Adrenal gland (tissue), 9 donors: ENCODE measurements at regions not wholly inside any gene's neighbourhood (a gene's known extent, or its start where the extent isn't known, plus 50 kb on each side); places are given as distances from the start of the nearest gene placed in this dataset.

Experiments used
- DNase-seq, 7 donors: peaks; one replicate each; pipeline ENCODE4 v3.0.0-alpha.2; 2019 to 2020
- H3K27ac ChIP-seq, 5 donors: fragments of 200-600 bp; sonication (generic) in 4 of 5; 1 replicate in 3 of 5; 2 replicates in 2 of 5; pipeline versions ENCODE4 v1.5.1 to v1.8.0; 2016 to 2020; ENCODE audit warnings: mild to moderate bottlenecking in 1 of 5
- H3K27me3 ChIP-seq: fragments of 200-600 bp; 2 replicates; pipeline ENCODE4 v1.8.0; 2021
- H3K36me3 ChIP-seq, 2 donors: fragments of 200-600 bp; replicated peaks in 1 of 2; 1 replicate in 1 of 2; 2 replicates in 1 of 2; pipeline versions ENCODE4 v1.5.1 to v1.8.0; 2018 to 2022
- H3K4me1 ChIP-seq, 2 donors: fragments of 200-600 bp; replicated peaks in 1 of 2; 1 replicate in 1 of 2; 2 replicates in 1 of 2; pipeline versions ENCODE4 v1.5.1 to v1.8.0; 2018 to 2021
- H3K4me3 ChIP-seq, 4 donors: fragments of 200-600 bp; sonication (generic) in 3 of 4; one replicate each; pipeline ENCODE4 v1.5.1; 2016 to 2018
- H3K9me3 ChIP-seq, 3 donors: fragments of 200-600 bp; sonication (generic) in 1 of 3; replicated peaks in 1 of 3; 1 replicate in 2 of 3; 2 replicates in 1 of 3; pipeline versions ENCODE4 v1.5.1 to v1.8.0; 2016 to 2021
- POLR2A ChIP-seq, 2 donors: fragments of 450-650 bp; IDR thresholded peaks; one replicate each; pipeline ENCODE4 v1.6.1; 2017; ENCODE audit warnings: antibody characterized with exemption in 2 of 2, mild to moderate bottlenecking in 2 of 2, moderate library complexity in 1 of 2
- WGBS, 4 donors: extraction: QIAGEN DNeasy Blood & Tissue Kit in 2 of 4; methylation state at CpG; one replicate each; pipeline versions ENCODE4 v1.1.5 to v1.1.7; 2013 to 2017; 5-methylcytosine and 5-hydroxymethylcytosine counted together
- intact Hi-C, 2 donors: fragments of 100-400 bp; cut with DNase I; formaldehyde crosslinking; loops; one replicate each; pipeline versions ENCODE4 v1.14.1 to v1.15.0; 2022 to 2023
- TF ChIP-seq, protein P1 (sequence below), 6 experiments: fragments of 450-650 bp in 4 of 6; fragments of 200-600 bp in 2 of 6; sonication (generic) in 1 of 6; IDR thresholded peaks; 1 replicate in 5 of 6; 2 replicates in 1 of 6; pipeline versions ENCODE4 v1.5.1 to v1.8.0; 2016 to 2021; ENCODE audit warnings: antibody characterized with exemption in 6 of 6, mild to moderate bottlenecking in 2 of 6, moderate library complexity in 1 of 6
- donor health status: healthy with polysubstance abuse.
- donor health status: Bipolar disorder and iron deficiency.
- donor health status: DM: yes; HTN: yes; CAD: no.
- donor health status: DM: no; HTN: no; CAD: no.
- donor health status: DM: no; HTN: no; CAD: no.

DNA sequence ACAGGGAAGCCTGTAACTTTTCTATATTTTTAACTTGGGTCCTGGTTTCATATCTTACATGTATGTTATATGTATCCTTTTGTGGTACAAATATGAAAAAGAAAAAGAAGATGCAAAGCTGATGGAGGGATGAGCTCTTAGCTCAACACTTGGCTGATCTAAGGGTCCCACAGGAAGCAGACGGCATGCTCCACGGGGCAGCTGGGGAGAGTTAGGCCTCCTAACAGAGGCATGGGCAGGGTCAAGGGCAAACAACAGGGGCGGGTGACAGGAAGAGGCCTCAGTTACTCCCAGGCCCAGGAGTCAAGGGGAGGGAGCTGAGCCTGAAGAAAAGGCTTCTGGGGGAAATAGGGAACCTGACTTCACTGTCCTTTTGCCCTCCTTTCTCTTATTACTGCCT, 287.2 kb downstream of the ZSWIM6 start:
- Histone ChIP-seq H3K27ac (no peak overlapping the region), H3K36me3 (no peaks in the 10 kb centered on the region), H3K9me3 (no peaks in the 10 kb centered on the region), H3K27me3 (no peaks in the 10 kb centered on the region), H3K4me1 (peaks cover 0 to 8% of the 10 kb centered on the region in 2 donors), H3K4me3 (no peak overlapping the region)
- intact Hi-C loops = no loop called here
- TF ChIP-seq, protein P1, sequence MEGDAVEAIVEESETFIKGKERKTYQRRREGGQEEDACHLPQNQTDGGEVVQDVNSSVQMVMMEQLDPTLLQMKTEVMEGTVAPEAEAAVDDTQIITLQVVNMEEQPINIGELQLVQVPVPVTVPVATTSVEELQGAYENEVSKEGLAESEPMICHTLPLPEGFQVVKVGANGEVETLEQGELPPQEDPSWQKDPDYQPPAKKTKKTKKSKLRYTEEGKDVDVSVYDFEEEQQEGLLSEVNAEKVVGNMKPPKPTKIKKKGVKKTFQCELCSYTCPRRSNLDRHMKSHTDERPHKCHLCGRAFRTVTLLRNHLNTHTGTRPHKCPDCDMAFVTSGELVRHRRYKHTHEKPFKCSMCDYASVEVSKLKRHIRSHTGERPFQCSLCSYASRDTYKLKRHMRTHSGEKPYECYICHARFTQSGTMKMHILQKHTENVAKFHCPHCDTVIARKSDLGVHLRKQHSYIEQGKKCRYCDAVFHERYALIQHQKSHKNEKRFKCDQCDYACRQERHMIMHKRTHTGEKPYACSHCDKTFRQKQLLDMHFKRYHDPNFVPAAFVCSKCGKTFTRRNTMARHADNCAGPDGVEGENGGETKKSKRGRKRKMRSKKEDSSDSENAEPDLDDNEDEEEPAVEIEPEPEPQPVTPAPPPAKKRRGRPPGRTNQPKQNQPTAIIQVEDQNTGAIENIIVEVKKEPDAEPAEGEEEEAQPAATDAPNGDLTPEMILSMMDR (IDR thresholded peaks at IDR 0.05) = no peak
- TF ChIP-seq POLR2A (IDR thresholded peaks at IDR 0.05) = no peak
- WGBS, 4 donors = 61 to 88% (median 81%) methylated on average over 3 of the region's 3 CpGs
- no peak for DNase-seq

DNA sequence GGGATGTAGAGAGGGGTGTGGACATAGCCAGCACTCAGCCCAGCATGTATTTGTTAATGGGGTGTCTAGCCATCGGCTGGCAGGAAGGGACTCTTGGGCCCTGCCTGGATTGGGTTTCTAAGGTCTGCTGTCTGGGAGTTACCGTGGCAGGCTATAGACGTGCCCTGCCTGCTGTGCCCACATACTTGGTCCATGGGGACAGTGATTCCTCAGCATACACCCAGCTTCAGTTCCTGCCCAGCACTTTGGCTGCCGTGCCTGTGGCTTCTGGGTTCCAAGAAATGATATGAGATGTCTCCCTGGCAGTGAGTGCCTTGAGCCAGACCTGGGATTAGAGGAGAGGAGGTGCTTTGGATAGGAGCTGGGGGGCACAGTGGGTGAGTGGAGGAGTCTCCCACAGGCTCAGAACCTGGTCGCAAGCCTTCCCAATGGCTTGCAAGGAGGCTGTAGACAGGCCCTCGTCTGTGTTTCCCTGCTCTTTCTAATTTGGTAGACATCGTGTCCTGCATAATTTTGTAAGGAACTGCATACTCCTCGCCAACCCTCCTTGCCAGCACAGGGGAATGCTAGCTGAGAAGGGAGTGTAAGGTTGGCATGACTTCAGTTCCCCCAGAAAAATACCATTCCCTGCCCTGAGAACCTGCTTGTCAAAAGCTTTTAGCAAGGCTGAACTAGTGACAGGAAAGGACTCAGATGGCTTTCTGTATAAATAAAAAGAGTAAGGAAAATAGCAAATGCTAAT, 287.9 kb downstream of the ZSWIM6 start:
- H3K36me3 ChIP-seq = no peaks in the 10 kb centered on the region
- intact Hi-C loops = no loop called here
- no peaks in the 10 kb centered on the region for H3K27me3 ChIP-seq
- H3K4me1 ChIP-seq = peaks cover 3 to 12% of the 10 kb centered on the region in 2 donors
- WGBS, 4 donors = 89 to 94% (median 92%) methylated on average over 7 to 8 of the region's 8 CpGs
- no peak for TF ChIP-seq POLR2A (IDR thresholded peaks at IDR 0.05)
- TF ChIP-seq, protein P1 (IDR thresholded peaks at IDR 0.05) = no peak
- no peak overlapping the region for H3K4me3 ChIP-seq
- DNase-seq = no peak
- H3K9me3 ChIP-seq = no peaks in the 10 kb centered on the region
- H3K27ac ChIP-seq = peak overlapping the region in 1 of 5 donors; percentile 30

DNA sequence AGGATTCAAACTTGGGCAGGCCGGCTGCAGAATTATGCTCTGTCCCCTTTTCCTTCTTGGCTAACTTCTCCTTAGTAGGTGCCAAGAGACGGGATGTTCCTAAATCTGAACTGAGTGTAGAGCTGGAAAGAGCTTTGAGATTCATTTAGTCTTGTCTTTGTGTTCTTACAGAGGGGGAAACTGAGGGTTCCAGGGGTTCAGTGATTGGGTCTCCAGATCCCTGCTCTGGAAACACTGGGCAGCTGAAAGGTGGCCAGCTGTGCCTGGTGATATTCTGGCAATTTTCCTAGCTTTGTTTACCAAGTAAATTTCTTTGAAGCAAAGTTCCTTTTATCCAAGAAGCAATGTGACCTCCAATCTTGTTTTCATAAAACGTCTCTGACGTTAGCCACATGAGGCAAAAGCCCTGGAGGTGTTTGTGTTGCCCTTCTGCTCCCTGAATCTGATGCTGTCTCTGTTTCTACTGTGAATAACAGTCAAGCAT, 288.7 kb downstream of the ZSWIM6 start:
- peak in 1 of 7 donors; percentile 12 for DNase-seq
- intact Hi-C loops = no loop called here
- H3K27ac ChIP-seq = peak overlapping the region in 2 of 5 donors; percentile 29 to 30

DNA sequence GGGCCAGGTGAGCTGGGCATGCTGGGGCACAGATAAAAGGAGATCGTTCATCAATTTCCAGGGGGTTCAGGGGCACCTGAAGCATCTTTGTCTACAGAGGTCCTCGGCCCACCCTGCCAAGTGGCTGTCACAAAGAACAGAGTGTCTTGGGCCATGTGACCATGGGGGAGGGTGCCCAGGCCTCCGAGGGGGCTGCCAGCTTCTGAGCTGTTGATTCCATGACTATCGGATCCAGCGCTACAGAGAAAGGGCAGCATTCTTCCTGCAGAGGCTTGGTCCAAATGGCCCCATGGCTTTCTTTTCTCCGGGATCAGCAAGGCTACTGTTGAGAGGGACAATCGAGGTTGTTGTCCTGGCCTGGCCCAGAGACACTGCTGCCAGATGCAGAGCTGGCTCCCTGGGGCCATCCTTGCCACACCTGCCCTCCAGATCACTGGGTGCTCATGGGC, 289.2 kb downstream of the ZSWIM6 start:
- no peak for DNase-seq
- H3K27ac ChIP-seq = peak overlapping the region in 2 of 5 donors; percentile 29 to 30

More for the DNA sequence above, 288.7 kb downstream of the ZSWIM6 start:
- 38 to 51% (median 46%) methylated on average over 4 of the region's 4 CpGs for WGBS, 4 donors
- Histone ChIP-seq H3K36me3 (no peaks in the 10 kb centered on the region), H3K4me1 (peaks cover 6 to 18% of the 10 kb centered on the region in 2 donors), H3K27me3 (no peaks in the 10 kb centered on the region), H3K4me3 (no peak overlapping the region), H3K9me3 (no peaks in the 10 kb centered on the region)
- TF ChIP-seq, protein P1 (IDR thresholded peaks at IDR 0.05) = no peak
- no peak for TF ChIP-seq POLR2A (IDR thresholded peaks at IDR 0.05)

More for the DNA sequence above, 289.2 kb downstream of the ZSWIM6 start:
- intact Hi-C loops = no loop called here
- Histone ChIP-seq H3K27me3 (no peaks in the 10 kb centered on the region), H3K4me3 (no peak overlapping the region), H3K4me1 (peaks cover 6 to 18% of the 10 kb centered on the region in 2 donors), H3K9me3 (no peaks in the 10 kb centered on the region), H3K36me3 (no peaks in the 10 kb centered on the region)
- 74 to 84% (median 75%) methylated on average over 3 to 7 of the region's 7 CpGs for WGBS, 4 donors
- TF ChIP-seq, protein P1 (IDR thresholded peaks at IDR 0.05) = no peak
- no peak for TF ChIP-seq POLR2A (IDR thresholded peaks at IDR 0.05)
